Stimulated activated naive CD4-positive, alpha-beta T cell treated with Interleukin-2 at 50 U/mL for 16 hours (primary cell): ENCODE measurements at regions not wholly inside any gene's neighbourhood (a gene's known extent, or its start where the extent isn't known, plus 50 kb on each side); places are given as distances from the start of the nearest gene placed in this dataset.

ENCODE experiments used
- DNase-seq: peaks from one replicate; lab custom pipeline; 2025; lab: John Stamatoyannopoulos, UW

GRCh38 chrX:40485102-40485826 lies 95.5 kb upstream of the ATP6AP2 start:
- DNase-seq = no peak

- DNase-seq = no peak
Measured at GRCh38 chrX:40484408-40485091, 96.2 kb upstream of the ATP6AP2 start.

- no peak for DNase-seq
Measured at GRCh38 chrX:40483502-40483901, 97.3 kb upstream of the ATP6AP2 start.

GRCh38 chrX:40479777-40480318 lies 100.9 kb upstream of the ATP6AP2 start:
- no peak for DNase-seq

GRCh38 chrX:40478474-40479065 lies 102.2 kb upstream of the ATP6AP2 start:
- DNase-seq = no peak

- no peak for DNase-seq
Measured at GRCh38 chrX:40476958-40477357, 103.8 kb upstream of the ATP6AP2 start.

GRCh38 chrX:40474645-40475044 lies 106.1 kb upstream of the ATP6AP2 start:
- no peak for DNase-seq

- DNase-seq = no peak
Measured at GRCh38 chrX:40474205-40474626, 106.6 kb upstream of the ATP6AP2 start.

- DNase-seq = no peak
Measured at GRCh38 chrX:40473460-40474204, 107.1 kb upstream of the ATP6AP2 start.

- DNase-seq = no peak
Measured at GRCh38 chrX:40471965-40472648, 108.7 kb upstream of the ATP6AP2 start.

GRCh38 chrX:40470830-40471429 lies 109.8 kb upstream of the ATP6AP2 start:
- no peak for DNase-seq

GRCh38 chrX:40469316-40469715 lies 111.5 kb upstream of the ATP6AP2 start:
- no peak for DNase-seq

- DNase-seq = no peak
Measured at GRCh38 chrX:40468033-40468846, 112.5 kb upstream of the ATP6AP2 start.

- DNase-seq = no peak
Measured at GRCh38 chrX:40467454-40467853, 113.3 kb upstream of the ATP6AP2 start.

GRCh38 chrX:40465735-40466551 lies 114.8 kb upstream of the ATP6AP2 start:
- no peak for DNase-seq

GRCh38 chrX:40462795-40463194 lies 118.0 kb upstream of the ATP6AP2 start:
- no peak for DNase-seq

GRCh38 chrX:40460926-40461325 lies 119.8 kb upstream of the ATP6AP2 start:
- no peak for DNase-seq

GRCh38 chrX:40459571-40460158 lies 121.1 kb upstream of the ATP6AP2 start:
- DNase-seq = no peak

- DNase-seq = no peak
Measured at GRCh38 chrX:40457406-40457805, 123.4 kb upstream of the ATP6AP2 start.
